Keratinocyte (primary cell): ENCODE measurements at regions not wholly inside any gene's neighbourhood (a gene's known extent, or its start where the extent isn't known, plus 50 kb on each side); places are given as distances from the start of the nearest gene placed in this dataset.

Source experiments
- DNase-seq: peaks from one replicate; pipeline ENCODE4 v3.0.0-alpha.2; 2011; ENCODE audit warnings: low read depth, missing footprints, low spot score
- FAIRE-seq: peaks from 2 replicates; lab custom pipeline; 2011; peaks lifted over from hg19 to GRCh38; lab: Jason Lieb, UNC
- H2AFZ ChIP-seq: 2 replicates; pipeline ENCODE4 v1.6.0; 2012; ENCODE audit warnings: low read length, control low read depth, inconsistent platforms; ENCODE audit not compliant: control insufficient read depth
- H3K27ac ChIP-seq: 2 replicates; pipeline ENCODE4 v1.5.1; 2011; ENCODE audit warnings: low read length; ENCODE audit not compliant: control insufficient read depth, insufficient read depth
- H3K27me3 ChIP-seq: 3 replicates; pipeline ENCODE4 v1.6.0; 2011; ENCODE audit warnings: low read length; ENCODE audit not compliant: control insufficient read depth, insufficient read depth; ENCODE audit errors: extremely low read depth
- H3K36me3 ChIP-seq, 2 experiments: 2 replicates in 1 of 2; 3 replicates in 1 of 2; pipeline ENCODE4 v1.5.1; 2011; ENCODE audit warnings: low read length in 2 of 2, mild to moderate bottlenecking in 1 of 2; ENCODE audit not compliant: control insufficient read depth in 2 of 2, insufficient read depth in 2 of 2; ENCODE audit errors: extremely low read depth in 1 of 2
- H3K4me1 ChIP-seq: 3 replicates; pipeline ENCODE4 v1.5.1; 2011; ENCODE audit warnings: low read length; ENCODE audit not compliant: control insufficient read depth, insufficient read depth; ENCODE audit errors: extremely low read depth
- H3K4me2 ChIP-seq: 3 replicates; pipeline ENCODE4 v1.6.0; 2011; ENCODE audit warnings: low read depth, low read length; ENCODE audit not compliant: control insufficient read depth, insufficient read depth; ENCODE audit errors: extremely low read depth
- H3K4me3 ChIP-seq, 3 experiments: fragments of 200-600 bp in 1 of 3; sonication (generic) in 1 of 3; 2 replicates in 2 of 3; 3 replicates in 1 of 3; pipeline ENCODE4 v1.5.1; 2011 to 2016; ENCODE audit warnings: low read length in 3 of 3, mild to moderate bottlenecking in 3 of 3, control low read depth in 2 of 3, inconsistent platforms in 1 of 3, low read depth in 1 of 3, mixed read lengths in 1 of 3, mixed run types in 1 of 3, moderate library complexity in 1 of 3; ENCODE audit not compliant: control insufficient read depth in 2 of 3, insufficient read depth in 2 of 3; ENCODE audit errors: extremely low read depth in 1 of 3
- H3K79me2 ChIP-seq: 2 replicates; pipeline ENCODE4 v1.6.0; 2012; ENCODE audit warnings: low read length; ENCODE audit not compliant: control insufficient read depth, insufficient read depth
- H3K9ac ChIP-seq: 3 replicates; pipeline ENCODE4 v1.6.0; 2011; ENCODE audit warnings: low read length; ENCODE audit not compliant: control insufficient read depth, insufficient read depth; ENCODE audit errors: extremely low read depth
- H3K9me1 ChIP-seq: 3 replicates; pipeline ENCODE4 v1.6.0; 2011; ENCODE audit warnings: low read length; ENCODE audit not compliant: control insufficient read depth, insufficient read depth; ENCODE audit errors: extremely low read depth
- H3K9me3 ChIP-seq: 2 replicates; pipeline ENCODE4 v1.5.1; 2012; ENCODE audit warnings: low read depth, low read length; ENCODE audit not compliant: control insufficient read depth
- H4K20me1 ChIP-seq: 3 replicates; pipeline ENCODE4 v1.6.0; 2011; ENCODE audit warnings: low read length; ENCODE audit not compliant: control insufficient read depth, insufficient read depth; ENCODE audit errors: extremely low read depth
- CTCF ChIP-seq, 3 experiments: IDR thresholded peaks in 1 of 3; conservative IDR thresholded peaks in 1 of 3; optimal IDR thresholded peaks in 1 of 3; 2 replicates in 2 of 3; 3 replicates in 1 of 3; pipeline versions ENCODE3 to v1.5.1; 2011; ENCODE audit warnings: low read length in 3 of 3, mild to moderate bottlenecking in 3 of 3, moderate library complexity in 2 of 3, control low read depth in 1 of 3, inconsistent platforms in 1 of 3; ENCODE audit not compliant: insufficient read depth in 2 of 3; ENCODE audit errors: extremely low read depth in 1 of 3
- EZH2 ChIP-seq: IDR thresholded peaks from one replicate; pipeline ENCODE4 v1.6.1; 2012; ENCODE audit warnings: inconsistent platforms, mild to moderate bottlenecking, low read length, moderate library complexity
- dilution Hi-C: fragments of 300-500 bp; cut with MboI; formaldehyde crosslinking; loops from one replicate; pipeline ENCODE4 v1.7.0; 2020; ENCODE audit warnings: low sequenced_read_pairs; ENCODE audit not compliant: extremely low pct_ligation_motif_present

- Histone ChIP-seq H2AFZ (no peak overlapping the region), H3K4me2 (no peak overlapping the region), H4K20me1 (no peaks in the 10 kb centered on the region), H3K79me2 (no peaks in the 10 kb centered on the region), H3K27ac (no peak overlapping the region), H3K4me3 (no peak overlapping the region), H3K27me3 (no peaks in the 10 kb centered on the region), H3K9ac (no peak overlapping the region), H3K9me1 (no peaks in the 10 kb centered on the region), H3K9me3 (no peaks in the 10 kb centered on the region), H3K4me1 (no peaks in the 10 kb centered on the region), H3K36me3 (no peaks in the 10 kb centered on the region)
- FAIRE-seq = no peak
- dilution Hi-C loops = no loop called here
- no peak for DNase-seq
- TF ChIP-seq CTCF (optimal IDR thresholded peaks at IDR 0.05 in 1 of 3, IDR thresholded peaks at IDR 0.05 in 1 of 3, conservative IDR thresholded peaks at IDR 0.05 in 1 of 3; ENCODE audit: extremely low read depth in 1 of 3, insufficient read depth in 2 of 3, low read length in 3 of 3) (no peak), EZH2 (no peak)
Measured at GRCh38 chr18:67035026-67035425, 431.1 kb upstream of the CDH19 start.

GRCh38 chr18:67023059-67023458, 419.2 kb upstream of the CDH19 start:
- no peak for TF ChIP-seq EZH2
- no peak for TF ChIP-seq CTCF (optimal IDR thresholded peaks at IDR 0.05 in 1 of 3, IDR thresholded peaks at IDR 0.05 in 1 of 3, conservative IDR thresholded peaks at IDR 0.05 in 1 of 3; ENCODE audit: extremely low read depth in 1 of 3, insufficient read depth in 2 of 3, low read length in 3 of 3)
- no peaks in the 10 kb centered on the region for H3K4me1 ChIP-seq
- FAIRE-seq (no peak), DNase-seq (no peak)
- H3K27me3 ChIP-seq = no peaks in the 10 kb centered on the region
- no peaks in the 10 kb centered on the region for H3K9me3 ChIP-seq
- H3K27ac ChIP-seq = no peak overlapping the region
- no peaks in the 10 kb centered on the region for H3K36me3 ChIP-seq
- H3K4me2 ChIP-seq = no peak overlapping the region
- H3K79me2 ChIP-seq = no peaks in the 10 kb centered on the region
- dilution Hi-C loops = no loop called here
- H3K9me1 ChIP-seq = no peaks in the 10 kb centered on the region
- no peak overlapping the region for H3K4me3 ChIP-seq
- H2AFZ ChIP-seq = no peak overlapping the region
- no peaks in the 10 kb centered on the region for H4K20me1 ChIP-seq
- no peak overlapping the region for H3K9ac ChIP-seq
